ENCODE measurements at regions not wholly inside any gene's neighbourhood (a gene's known extent, or its start where the extent isn't known, plus 50 kb on each side); places are given as distances from the start of the nearest gene placed in this dataset.

DNA sequence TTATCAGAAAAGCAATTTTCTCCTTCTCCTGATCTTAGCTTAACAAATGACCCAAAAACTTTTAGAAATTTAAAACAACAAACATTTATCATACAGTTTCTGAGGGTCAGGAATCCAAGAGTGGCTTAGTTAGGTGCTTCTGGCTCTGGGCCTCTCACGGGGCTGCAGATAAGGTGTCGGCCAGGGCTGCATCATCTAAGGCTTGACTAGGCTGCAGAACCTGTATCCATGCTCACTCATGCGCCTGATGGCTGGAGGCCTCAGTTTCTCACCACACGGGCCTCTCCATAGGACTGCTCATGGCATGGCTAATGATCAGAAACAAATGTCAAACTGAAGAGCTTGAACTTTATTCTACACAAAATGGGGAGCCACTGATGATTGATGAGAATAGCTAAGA lies 210.0 kb downstream of the SEC61B start:
- TF ChIP-seq POLR2A (IDR thresholded peaks at IDR 0.05; ENCODE audit: low read depth, low read length) (no peak), TAF1 (IDR thresholded peaks at IDR 0.05; ENCODE audit: low read depth, low read length) (no peak), POLR2AphosphoS5 (IDR thresholded peaks at IDR 0.05; ENCODE audit: low read depth, low read length) (no peak)

Data from GM12891 (cell line).